ENCODE measurements at regions not wholly inside any gene's neighbourhood (a gene's known extent, or its start where the extent isn't known, plus 50 kb on each side); places are given as distances from the start of the nearest gene placed in this dataset.
"Not testable (repeated sequence)": the region's sequence is repeated elsewhere in the genome, so short reads cannot be mapped to it uniquely, and the experiment has no call there.

DNA sequence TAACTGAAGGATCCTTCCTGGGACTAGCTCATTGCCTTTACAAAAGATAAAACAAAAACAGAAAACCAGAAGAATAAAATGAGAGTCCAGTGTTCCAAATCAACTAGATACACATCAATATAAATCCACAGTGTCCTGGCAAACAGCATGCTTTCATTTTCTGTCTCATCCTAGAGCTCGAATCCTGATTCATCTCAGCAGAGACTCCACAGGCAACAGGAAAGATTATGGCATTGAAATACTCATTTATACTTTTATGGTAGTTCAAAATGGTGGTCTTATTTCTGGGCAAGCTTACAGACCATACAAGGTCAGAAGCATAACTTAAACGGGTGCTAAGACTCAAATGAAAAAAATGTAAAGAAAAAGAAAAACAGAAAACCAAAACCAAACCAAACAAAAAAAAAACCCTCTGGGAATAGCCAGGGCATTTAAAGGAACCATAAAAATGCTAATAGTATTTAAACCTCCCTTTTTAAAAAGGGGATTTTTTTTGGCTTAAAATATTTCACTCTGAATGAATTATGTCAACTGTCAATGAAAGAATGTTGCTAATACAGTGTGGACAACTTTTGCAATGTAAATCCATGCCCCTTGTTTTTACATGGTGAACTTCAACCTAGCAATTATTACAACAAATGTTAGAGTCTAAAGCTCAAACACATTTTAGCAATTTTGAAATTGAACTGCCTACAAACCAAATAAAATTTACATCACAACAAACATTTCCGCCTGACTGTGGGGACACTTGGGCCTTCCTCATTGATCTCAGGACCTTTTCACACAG, 57.9 kb downstream of the GPR101 start:
- Histone ChIP-seq H3K36me3 (no peaks in the 10 kb centered on the region), H3K27me3 (peaks cover 17% of the 10 kb centered on the region), H3K9ac (no peak overlapping the region), H3K27ac (no peak overlapping the region), H3K4me2 (no peak overlapping the region), H3K4me1 (no peaks in the 10 kb centered on the region), H3K9me3 (no peaks in the 10 kb centered on the region; the same call in 1 of the 2 replicates), H3K4me3 (no peak overlapping the region), H4K20me1 (no peaks in the 10 kb centered on the region)
- TF ChIP-seq Cebpa-rat (IDR thresholded peaks at IDR 0.05), result no peak

- Histone ChIP-seq H3K4me1 (no peaks in the 10 kb centered on the region), H3K4me3 (no peak overlapping the region), H3K4me2 (no peak overlapping the region), H3K9ac (no peak overlapping the region), H3K27ac (no peak overlapping the region), H3K36me3 (no peaks in the 10 kb centered on the region), H3K27me3 (peaks cover 58% of the 10 kb centered on the region), H4K20me1 (no peaks in the 10 kb centered on the region), H3K9me3 (no peaks in the 10 kb centered on the region)
- no peak for TF ChIP-seq Cebpa-rat (IDR thresholded peaks at IDR 0.05)
Observed at GRCh38 chrX:136967966-136968365, 65.8 kb downstream of the GPR101 start.

DNA sequence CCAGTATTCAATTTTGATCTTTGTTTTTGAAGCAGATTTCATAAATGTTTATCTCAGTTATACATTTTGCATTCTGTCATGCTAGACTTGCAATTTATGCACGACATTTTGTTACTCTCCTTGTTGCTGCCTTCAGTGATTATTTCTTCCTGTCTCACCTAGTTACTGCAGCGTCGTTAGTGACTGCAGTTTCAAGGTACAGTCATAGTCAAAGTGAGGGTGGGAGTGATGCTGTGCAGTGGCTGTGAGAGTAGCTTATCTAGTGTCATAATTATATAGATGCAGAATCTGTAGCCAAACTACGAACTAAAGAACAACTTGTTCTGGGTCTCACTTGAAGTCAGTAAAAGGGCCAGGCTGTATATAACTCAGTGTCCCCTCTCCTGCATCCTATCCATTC, 69.8 kb downstream of the GPR101 start:
- H3K9me3 ChIP-seq, result no peaks in the 10 kb centered on the region
- no peak overlapping the region for H3K9ac ChIP-seq
- peaks cover 67% of the 10 kb centered on the region for H3K27me3 ChIP-seq
- no peak overlapping the region for H3K4me2 ChIP-seq
- H3K4me1 ChIP-seq, result no peaks in the 10 kb centered on the region
- no peaks in the 10 kb centered on the region for H3K36me3 ChIP-seq
- H3K27ac ChIP-seq, result no peak overlapping the region
- no peak for TF ChIP-seq Cebpa-rat (IDR thresholded peaks at IDR 0.05)
- H4K20me1 ChIP-seq, result no peaks in the 10 kb centered on the region
- no peak overlapping the region for H3K4me3 ChIP-seq

DNA sequence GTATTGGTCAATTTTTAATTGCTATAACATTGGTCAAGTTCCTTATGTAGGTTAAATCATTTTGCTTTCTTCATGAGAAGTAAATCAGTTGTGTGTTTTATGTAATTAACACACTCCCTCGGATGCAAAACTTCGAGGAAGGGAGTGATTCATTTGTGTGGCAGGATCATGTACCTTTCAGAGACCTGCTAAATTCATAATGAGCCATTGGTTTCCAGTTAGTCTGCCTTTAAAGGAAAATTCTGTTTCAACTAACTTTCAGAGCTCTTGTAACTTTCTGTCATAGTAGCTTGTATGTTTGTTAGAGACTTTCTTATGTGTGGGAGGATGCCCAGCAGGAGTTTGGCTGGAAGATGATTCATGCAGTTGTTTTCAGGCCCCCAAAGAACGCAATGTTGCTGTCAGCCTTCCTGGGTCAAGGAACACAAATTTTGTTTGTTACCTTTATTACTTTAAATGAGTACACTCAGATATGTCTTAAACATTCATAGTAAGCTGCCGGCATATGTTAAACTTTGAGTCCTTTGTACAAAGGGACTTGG, 72.1 kb downstream of the GPR101 start:
- no peak overlapping the region for H3K4me2 ChIP-seq
- no peak overlapping the region for H3K27ac ChIP-seq
- no peak for TF ChIP-seq Cebpa-rat (IDR thresholded peaks at IDR 0.05)
- H4K20me1 ChIP-seq, result no peaks in the 10 kb centered on the region; the same call in 1 of the 2 replicates
- no peak overlapping the region for H3K4me3 ChIP-seq
- H3K9ac ChIP-seq, result no peak overlapping the region
- H3K9me3 ChIP-seq, result no peaks in the 10 kb centered on the region
- no peaks in the 10 kb centered on the region for H3K36me3 ChIP-seq
- H3K27me3 ChIP-seq, result peaks cover 66% of the 10 kb centered on the region
- H3K4me1 ChIP-seq, result no peaks in the 10 kb centered on the region

DNA sequence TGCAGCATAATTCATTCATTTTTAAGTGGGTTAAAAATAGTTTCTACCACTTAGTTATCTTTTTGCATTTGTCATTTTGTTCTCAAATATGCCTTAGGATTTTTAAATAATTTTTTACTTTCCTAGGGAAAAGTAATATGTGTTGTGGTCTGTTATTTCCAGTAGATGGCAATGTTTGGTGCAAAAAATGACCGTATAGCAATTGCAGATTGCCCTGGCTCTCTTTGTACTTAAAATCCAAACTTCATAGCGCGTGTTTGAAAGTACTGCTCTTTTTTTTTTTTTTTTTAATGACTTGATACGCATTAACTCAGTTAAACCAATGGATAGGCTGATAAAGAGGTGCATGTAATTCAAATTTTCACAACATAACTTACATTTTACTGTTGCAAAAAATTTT, 74.4 kb upstream of the RBMX start:
- Histone ChIP-seq H3K4me2 (no peak overlapping the region), H3K36me3 (no peaks in the 10 kb centered on the region), H3K9me3 (no peaks in the 10 kb centered on the region), H3K4me1 (no peaks in the 10 kb centered on the region), H3K4me3 (no peak overlapping the region), H3K27ac (no peak overlapping the region), H3K27me3 (peaks cover 39% of the 10 kb centered on the region), H4K20me1 (no peaks in the 10 kb centered on the region; the same call in 1 of the 2 replicates), H3K9ac (no peak overlapping the region)
- no peak for TF ChIP-seq Cebpa-rat (IDR thresholded peaks at IDR 0.05)

DNA sequence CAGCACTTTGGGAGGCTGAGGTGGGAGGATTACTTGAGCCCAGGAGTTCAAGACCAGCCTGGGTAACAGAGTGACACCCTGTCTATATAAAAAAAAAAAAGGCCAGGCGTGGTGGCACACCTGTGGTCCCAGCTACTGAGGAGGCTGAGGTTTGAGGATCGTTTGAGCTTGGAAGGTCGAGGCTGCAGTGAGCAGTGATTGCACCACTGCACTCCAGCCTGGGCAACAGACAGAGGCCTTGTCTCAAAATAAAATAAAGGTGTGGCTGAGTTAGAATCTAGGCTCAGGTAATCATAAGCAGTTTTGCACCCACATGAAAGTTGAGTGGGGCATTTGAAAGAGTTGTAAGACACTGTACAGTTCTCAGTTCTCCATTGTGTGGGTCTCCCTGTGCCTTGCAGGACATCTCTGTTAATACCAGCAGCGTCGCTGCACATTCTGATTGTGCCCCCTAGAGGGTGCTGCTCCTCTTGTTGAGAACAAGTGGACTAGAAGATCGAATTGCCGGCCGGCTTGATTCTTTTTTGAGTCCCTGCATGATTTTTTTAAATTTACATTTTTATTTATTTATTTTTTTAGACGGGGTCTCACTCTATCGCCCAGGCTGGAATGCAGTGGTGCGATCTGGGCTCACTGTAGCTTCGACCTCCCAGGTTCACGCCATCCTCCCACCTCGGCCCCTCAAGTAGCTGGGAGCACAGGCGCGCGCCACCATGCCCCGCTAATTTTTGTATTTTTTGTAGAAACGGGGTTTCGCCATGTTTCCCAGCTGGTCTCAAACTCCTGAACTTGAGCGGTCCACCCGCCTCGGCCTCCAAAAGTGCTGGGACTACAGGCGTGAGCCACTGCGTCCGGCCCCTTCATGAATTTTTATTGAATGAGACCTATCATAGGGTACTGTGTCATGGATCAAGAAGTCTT, 73.6 kb upstream of the RBMX start:
- Histone ChIP-seq H3K36me3 (no peaks in the 10 kb centered on the region), H3K4me1 (no peaks in the 10 kb centered on the region), H4K20me1 (no peaks in the 10 kb centered on the region; the same call in 1 of the 2 replicates), H3K27ac (no peak overlapping the region), H3K4me2 (no peak overlapping the region), H3K27me3 (peaks cover 31% of the 10 kb centered on the region), H3K4me3 (no peak overlapping the region), H3K9ac (no peak overlapping the region), H3K9me3 (no peaks in the 10 kb centered on the region)
- TF ChIP-seq Cebpa-rat (IDR thresholded peaks at IDR 0.05), result no peak

DNA sequence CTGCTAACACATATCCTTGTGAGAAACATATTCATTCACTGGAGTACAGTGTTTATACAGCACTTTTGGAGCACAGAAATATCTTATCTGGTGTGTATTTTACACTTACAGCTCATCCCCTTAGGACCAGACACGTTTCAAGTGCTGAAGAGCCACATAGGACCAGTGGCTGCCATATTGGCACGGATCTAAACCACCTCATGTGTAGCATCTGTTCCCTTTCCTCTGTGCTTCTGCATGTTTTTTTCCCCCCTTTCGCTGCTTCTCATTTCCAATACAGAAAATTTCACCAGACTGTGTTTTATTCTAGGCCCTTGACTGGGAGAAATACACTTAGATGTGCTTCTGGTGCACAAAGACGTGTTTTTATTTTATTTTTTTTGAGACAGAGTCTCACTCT, 69.7 kb upstream of the RBMX start:
- no peak for TF ChIP-seq Cebpa-rat (IDR thresholded peaks at IDR 0.05)
- Histone ChIP-seq H3K27ac (no peak overlapping the region), H3K9ac (no peak overlapping the region)

GRCh38 chrX:136941396-136942337, 61.1 kb upstream of the RBMX start:
- no peaks in the 10 kb centered on the region for H3K4me1 ChIP-seq
- no peaks in the 10 kb centered on the region for H3K9me3 ChIP-seq
- H3K9ac ChIP-seq, result no peak overlapping the region
- no peak overlapping the region for H3K4me3 ChIP-seq
- H3K27ac ChIP-seq, result no peak overlapping the region
- H3K36me3 ChIP-seq, result no peaks in the 10 kb centered on the region
- H3K27me3 ChIP-seq, result peaks cover 53% of the 10 kb centered on the region
- no peak for TF ChIP-seq Cebpa-rat (IDR thresholded peaks at IDR 0.05)
- H4K20me1 ChIP-seq, result no peaks in the 10 kb centered on the region; the same call in 1 of the 2 replicates
- H3K4me2 ChIP-seq, result no peak overlapping the region

More for the DNA sequence above, 69.7 kb upstream of the RBMX start:
- Histone ChIP-seq H3K27me3 (peaks cover 37% of the 10 kb centered on the region), H3K4me1 (no peaks in the 10 kb centered on the region), H3K9me3 (no peaks in the 10 kb centered on the region), H3K4me2 (no peak overlapping the region), H3K36me3 (no peaks in the 10 kb centered on the region), H4K20me1 (no peaks in the 10 kb centered on the region; the same call in 1 of the 2 replicates), H3K4me3 (no peak overlapping the region)

- H3K27me3 ChIP-seq, result peaks cover 62% of the 10 kb centered on the region
- no peak overlapping the region for H3K9ac ChIP-seq
- 0 out of 2 replicates have a peak, but pooled peaks cover 3% of the 10 kb centered on the region for H3K36me3 ChIP-seq
Observed at GRCh38 chrX:136936183-136936549, 55.6 kb upstream of the RBMX start.

DNA sequence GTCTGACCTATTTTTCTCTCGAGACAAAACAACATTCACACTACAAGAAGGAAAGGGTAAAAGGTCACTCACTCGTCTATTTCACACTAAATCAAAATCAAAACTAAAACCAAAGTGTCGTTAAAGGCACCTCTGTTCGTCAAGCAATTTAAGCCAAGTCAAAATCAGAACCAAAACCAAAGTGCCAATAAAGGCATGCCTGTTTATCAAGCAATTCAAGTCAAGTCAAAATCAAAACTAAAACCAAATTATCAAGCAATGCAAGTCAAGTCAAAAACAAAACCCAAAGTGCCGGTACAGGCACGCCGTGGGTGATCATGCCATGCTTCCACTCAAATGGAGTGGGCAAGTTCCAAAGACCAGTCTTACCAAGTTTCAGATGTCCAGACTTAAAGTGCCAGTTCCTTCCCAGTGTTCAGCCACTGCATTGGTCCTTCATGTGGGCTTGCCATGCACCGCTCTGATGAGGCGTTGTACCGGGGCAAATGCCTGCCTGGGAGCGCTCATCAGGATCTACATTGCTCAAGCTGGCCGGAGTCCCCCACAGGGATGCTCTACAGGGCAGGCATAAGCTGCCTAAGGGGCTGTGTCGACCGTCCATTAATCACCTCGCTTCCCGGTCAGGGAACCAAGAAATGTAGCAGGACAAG, 55.1 kb upstream of the RBMX start:
- H3K4me2 ChIP-seq, result not testable (repeated sequence)

More at GRCh38 chrX:136936183-136936549, 55.6 kb upstream of the RBMX start:
- no peak for TF ChIP-seq Cebpa-rat (IDR thresholded peaks at IDR 0.05)
- H3K4me1 ChIP-seq, result no peaks in the 10 kb centered on the region
- no peak overlapping the region for H3K4me3 ChIP-seq
- H4K20me1 ChIP-seq, result no peaks in the 10 kb centered on the region
- H3K27ac ChIP-seq, result no peak overlapping the region
- peaks cover 14% of the 10 kb centered on the region for H3K9me3 ChIP-seq
- no peak overlapping the region for H3K4me2 ChIP-seq

DNA sequence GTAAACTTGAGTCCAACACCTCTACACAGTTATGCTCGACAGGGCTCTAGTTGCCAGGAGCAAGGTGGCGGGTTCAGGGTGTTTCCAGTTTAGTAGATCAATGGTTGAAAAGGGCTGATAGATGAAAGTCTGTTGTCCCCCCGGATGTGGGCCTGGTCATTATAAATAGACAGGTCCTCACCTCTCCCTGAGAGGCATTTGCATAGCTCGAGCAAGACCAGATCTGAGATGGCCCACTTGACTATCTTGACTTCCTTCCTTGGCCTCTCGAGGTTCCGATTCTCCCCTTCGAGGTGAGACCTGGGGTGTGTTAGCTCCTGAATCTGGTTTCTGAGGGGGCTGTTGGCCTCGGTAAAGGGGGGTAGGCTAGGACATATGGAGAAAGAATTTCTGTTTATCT, 54.1 kb upstream of the RBMX start:
- H3K4me3 ChIP-seq, result not testable (repeated sequence)

More for the DNA sequence above, 55.1 kb upstream of the RBMX start:
- Histone ChIP-seq H3K27me3 (peaks cover 65% of the 10 kb centered on the region), H3K9me3 (peaks cover 19% of the 10 kb centered on the region)
- H3K27ac ChIP-seq, H4K20me1 ChIP-seq, H3K9ac ChIP-seq, H3K4me1 ChIP-seq, H3K36me3 ChIP-seq, H3K4me3 ChIP-seq: not testable (repeated sequence)

More for the DNA sequence above, 54.1 kb upstream of the RBMX start:
- not testable (repeated sequence) for H3K4me2 ChIP-seq, H3K9ac ChIP-seq, H3K36me3 ChIP-seq, H4K20me1 ChIP-seq, H3K4me1 ChIP-seq, H3K27ac ChIP-seq
- Histone ChIP-seq H3K27me3 (peaks cover 57% of the 10 kb centered on the region), H3K9me3 (peaks cover 19% of the 10 kb centered on the region)
